Hepatocyte (in vitro differentiated cells): ENCODE measurements at regions not wholly inside any gene's neighbourhood (a gene's known extent, or its start where the extent isn't known, plus 50 kb on each side); places are given as distances from the start of the nearest gene placed in this dataset.

Source experiments
- CTCF ChIP-seq: fragments of 200-600 bp; sonication (generic); IDR thresholded peaks from 2 replicates; pipeline ENCODE4 v1.5.1; 2016; ENCODE audit warnings: antibody characterized with exemption, mild to moderate bottlenecking; ENCODE audit not compliant: poor library complexity
- EZH2 ChIP-seq: fragments of 200-600 bp; sonication (generic); IDR thresholded peaks from 2 replicates; pipeline ENCODE4 v1.6.1; 2016; ENCODE audit warnings: antibody characterized with exemption, mild to moderate bottlenecking, borderline replicate concordance
- EZH2phosphoT487 ChIP-seq: fragments of 200-600 bp; sonication (generic); IDR thresholded peaks from one replicate; pipeline ENCODE4 v1.6.1; 2018; ENCODE audit warnings: antibody characterized with exemption, mild to moderate bottlenecking, low read depth, moderate library complexity; ENCODE audit not compliant: unreplicated experiment, severe bottlenecking

- TF ChIP-seq CTCF (no peak), EZH2 (no peak), EZH2phosphoT487 (no peak)
Measured at GRCh38 chr3:194982472-194982871, 288.5 kb downstream of the XXYLT1 start.
